ENCODE measurements at regions not wholly inside any gene's neighbourhood (a gene's known extent, or its start where the extent isn't known, plus 50 kb on each side); places are given as distances from the start of the nearest gene placed in this dataset.

DNA sequence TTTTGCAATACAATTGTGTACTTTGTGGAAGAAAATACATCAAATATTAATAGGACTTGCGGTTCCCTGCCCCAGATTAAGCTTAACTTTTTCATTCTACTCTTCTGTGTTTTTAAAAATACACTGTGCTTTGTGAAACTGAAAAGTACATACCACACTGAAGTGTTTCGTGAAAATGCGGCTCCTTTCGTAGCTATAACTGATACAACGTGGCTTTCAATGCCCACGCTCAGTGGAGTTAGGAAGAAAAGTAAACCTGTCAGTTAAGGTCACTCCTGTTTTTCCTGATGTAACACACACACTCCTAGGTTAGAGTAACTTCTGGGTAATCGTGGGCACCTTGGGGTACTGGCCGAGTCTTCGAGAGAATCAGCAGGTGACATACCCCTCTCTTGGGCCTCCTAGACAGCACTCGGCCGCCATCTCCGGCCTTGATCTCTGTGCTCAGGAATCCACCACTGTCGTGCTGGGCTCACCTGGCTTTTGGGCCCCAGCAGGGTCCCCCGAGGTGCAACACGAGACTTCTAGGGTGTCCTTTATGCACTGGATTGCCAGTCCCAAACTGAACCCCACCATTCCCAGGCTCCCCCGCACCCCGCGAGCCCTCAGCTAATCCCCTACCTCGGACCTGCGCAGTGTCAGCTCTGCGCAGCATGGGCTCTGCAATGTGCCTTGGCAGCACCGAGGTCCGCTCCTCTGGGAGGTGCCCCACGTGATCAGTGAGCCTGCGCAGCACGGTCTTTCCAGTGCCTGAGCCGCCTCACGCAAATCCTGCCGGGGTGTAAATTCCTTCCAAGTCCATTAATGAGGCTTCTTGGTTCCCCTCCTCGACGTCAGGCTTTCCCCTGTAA is 162.6 kb upstream of the INTU start:
- TF ChIP-seq, protein P1, sequence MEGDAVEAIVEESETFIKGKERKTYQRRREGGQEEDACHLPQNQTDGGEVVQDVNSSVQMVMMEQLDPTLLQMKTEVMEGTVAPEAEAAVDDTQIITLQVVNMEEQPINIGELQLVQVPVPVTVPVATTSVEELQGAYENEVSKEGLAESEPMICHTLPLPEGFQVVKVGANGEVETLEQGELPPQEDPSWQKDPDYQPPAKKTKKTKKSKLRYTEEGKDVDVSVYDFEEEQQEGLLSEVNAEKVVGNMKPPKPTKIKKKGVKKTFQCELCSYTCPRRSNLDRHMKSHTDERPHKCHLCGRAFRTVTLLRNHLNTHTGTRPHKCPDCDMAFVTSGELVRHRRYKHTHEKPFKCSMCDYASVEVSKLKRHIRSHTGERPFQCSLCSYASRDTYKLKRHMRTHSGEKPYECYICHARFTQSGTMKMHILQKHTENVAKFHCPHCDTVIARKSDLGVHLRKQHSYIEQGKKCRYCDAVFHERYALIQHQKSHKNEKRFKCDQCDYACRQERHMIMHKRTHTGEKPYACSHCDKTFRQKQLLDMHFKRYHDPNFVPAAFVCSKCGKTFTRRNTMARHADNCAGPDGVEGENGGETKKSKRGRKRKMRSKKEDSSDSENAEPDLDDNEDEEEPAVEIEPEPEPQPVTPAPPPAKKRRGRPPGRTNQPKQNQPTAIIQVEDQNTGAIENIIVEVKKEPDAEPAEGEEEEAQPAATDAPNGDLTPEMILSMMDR (IDR thresholded peaks at IDR 0.05; ENCODE audit: borderline replicate concordance, extremely low read depth, low read length, poor library complexity, severe bottlenecking), result no peak
- no peak for TF ChIP-seq EZH2 (IDR thresholded peaks at IDR 0.05; ENCODE audit: borderline replicate concordance, low read depth, low read length, severe bottlenecking)
